ENCODE measurements at regions not wholly inside any gene's neighbourhood (a gene's known extent, or its start where the extent isn't known, plus 50 kb on each side); places are given as distances from the start of the nearest gene placed in this dataset.

DNA sequence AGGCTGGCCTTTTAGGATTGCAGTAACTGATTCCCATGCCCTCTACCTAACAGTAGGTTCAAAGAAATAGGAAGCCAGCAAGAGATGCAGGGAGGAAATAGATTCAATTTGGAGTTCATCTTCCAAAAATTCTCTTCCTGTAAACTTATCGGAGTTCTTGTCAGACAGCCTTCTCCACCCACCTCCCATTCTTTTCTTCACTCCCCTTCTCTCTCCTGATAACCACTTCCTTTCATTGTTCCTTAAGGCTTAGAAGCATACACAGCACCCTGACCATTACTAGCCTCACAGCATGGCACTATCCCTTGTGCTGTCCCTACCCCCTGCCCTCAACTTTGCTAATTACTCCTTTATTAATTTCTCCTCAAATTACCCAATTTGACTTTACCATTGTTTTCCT lies 130.4 kb upstream of the ADAMTS9 start:
- TF ChIP-seq, protein P1, sequence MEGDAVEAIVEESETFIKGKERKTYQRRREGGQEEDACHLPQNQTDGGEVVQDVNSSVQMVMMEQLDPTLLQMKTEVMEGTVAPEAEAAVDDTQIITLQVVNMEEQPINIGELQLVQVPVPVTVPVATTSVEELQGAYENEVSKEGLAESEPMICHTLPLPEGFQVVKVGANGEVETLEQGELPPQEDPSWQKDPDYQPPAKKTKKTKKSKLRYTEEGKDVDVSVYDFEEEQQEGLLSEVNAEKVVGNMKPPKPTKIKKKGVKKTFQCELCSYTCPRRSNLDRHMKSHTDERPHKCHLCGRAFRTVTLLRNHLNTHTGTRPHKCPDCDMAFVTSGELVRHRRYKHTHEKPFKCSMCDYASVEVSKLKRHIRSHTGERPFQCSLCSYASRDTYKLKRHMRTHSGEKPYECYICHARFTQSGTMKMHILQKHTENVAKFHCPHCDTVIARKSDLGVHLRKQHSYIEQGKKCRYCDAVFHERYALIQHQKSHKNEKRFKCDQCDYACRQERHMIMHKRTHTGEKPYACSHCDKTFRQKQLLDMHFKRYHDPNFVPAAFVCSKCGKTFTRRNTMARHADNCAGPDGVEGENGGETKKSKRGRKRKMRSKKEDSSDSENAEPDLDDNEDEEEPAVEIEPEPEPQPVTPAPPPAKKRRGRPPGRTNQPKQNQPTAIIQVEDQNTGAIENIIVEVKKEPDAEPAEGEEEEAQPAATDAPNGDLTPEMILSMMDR (IDR thresholded peaks at IDR 0.05) = no peak
- TF ChIP-seq POLR2A (IDR thresholded peaks at IDR 0.05) = no peak

Data from thyroid gland (tissue), 4 donors.